HG02588 (cell line): ENCODE measurements at regions not wholly inside any gene's neighbourhood (a gene's known extent, or its start where the extent isn't known, plus 50 kb on each side); places are given as distances from the start of the nearest gene placed in this dataset.
"Not testable (repeated sequence)": the region's sequence is repeated elsewhere in the genome, so short reads cannot be mapped to it uniquely, and the experiment has no call there.

ENCODE experiments used
- ATAC-seq: cut with Tn5 transposase; IDR thresholded peaks from one replicate; pipeline ENCODE4 v1.9.1; 2021; ENCODE audit warnings: mild to moderate bottlenecking, moderate library complexity; ENCODE audit not compliant: unreplicated experiment

GRCh38 chr18:71116535-71116934 is 827.7 kb downstream of the SOCS6 start:
- ATAC-seq, result no peak

GRCh38 chr18:71115261-71115660 is 826.4 kb downstream of the SOCS6 start:
- ATAC-seq, result no peak

GRCh38 chr18:71114550-71115210 is 825.8 kb downstream of the SOCS6 start:
- ATAC-seq, result no peak

GRCh38 chr18:71107244-71107643 is 818.4 kb downstream of the SOCS6 start:
- ATAC-seq, result no peak

GRCh38 chr18:71106701-71107100 is 817.9 kb downstream of the SOCS6 start:
- ATAC-seq, result no peak

GRCh38 chr18:71105994-71106546 is 817.2 kb downstream of the SOCS6 start:
- no peak for ATAC-seq

- no peak for ATAC-seq
Observed at GRCh38 chr18:71105078-71105819, 816.4 kb downstream of the SOCS6 start.

GRCh38 chr18:71079606-71080005 is 790.8 kb downstream of the SOCS6 start:
- no peak for ATAC-seq

GRCh38 chr18:71077451-71077850 is 788.6 kb downstream of the SOCS6 start:
- no peak for ATAC-seq

- ATAC-seq, result no peak
Observed at GRCh38 chr18:71075147-71075546, 786.3 kb downstream of the SOCS6 start.

GRCh38 chr18:71068338-71068737 is 779.5 kb downstream of the SOCS6 start:
- ATAC-seq, result no peak

GRCh38 chr18:71049893-71050292 is 761.0 kb downstream of the SOCS6 start:
- ATAC-seq, result no peak

GRCh38 chr18:71047882-71048281 is 759.0 kb downstream of the SOCS6 start:
- ATAC-seq, result no peak

- ATAC-seq, result no peak
Observed at GRCh38 chr18:71045331-71046065, 756.7 kb downstream of the SOCS6 start.

GRCh38 chr18:71040161-71040560 is 751.3 kb downstream of the SOCS6 start:
- ATAC-seq, result no peak

- ATAC-seq, result no peak
Observed at GRCh38 chr18:71038196-71038595, 749.4 kb downstream of the SOCS6 start.

GRCh38 chr18:71036783-71037182 is 747.9 kb downstream of the SOCS6 start:
- ATAC-seq, result no peak

- not testable (repeated sequence) for ATAC-seq
Observed at GRCh38 chr18:71031296-71032191, 742.7 kb downstream of the SOCS6 start.

- not testable (repeated sequence) for ATAC-seq
Observed at GRCh38 chr18:71030085-71030484, 741.2 kb downstream of the SOCS6 start.

- no peak for ATAC-seq
Observed at GRCh38 chr18:71028285-71028762, 739.5 kb downstream of the SOCS6 start.
